HG02970 (cell line): ENCODE measurements at regions not wholly inside any gene's neighbourhood (a gene's known extent, or its start where the extent isn't known, plus 50 kb on each side); places are given as distances from the start of the nearest gene placed in this dataset.
"Not testable (repeated sequence)": the region's sequence is repeated elsewhere in the genome, so short reads cannot be mapped to it uniquely, and the experiment has no call there.

Source experiments
- ATAC-seq: cut with Tn5 transposase; IDR thresholded peaks from one replicate; pipeline ENCODE4 v1.9.1; 2021; ENCODE audit warnings: mild to moderate bottlenecking, moderate library complexity, moderate number of reproducible peaks; ENCODE audit not compliant: unreplicated experiment, low FRiP score

DNA sequence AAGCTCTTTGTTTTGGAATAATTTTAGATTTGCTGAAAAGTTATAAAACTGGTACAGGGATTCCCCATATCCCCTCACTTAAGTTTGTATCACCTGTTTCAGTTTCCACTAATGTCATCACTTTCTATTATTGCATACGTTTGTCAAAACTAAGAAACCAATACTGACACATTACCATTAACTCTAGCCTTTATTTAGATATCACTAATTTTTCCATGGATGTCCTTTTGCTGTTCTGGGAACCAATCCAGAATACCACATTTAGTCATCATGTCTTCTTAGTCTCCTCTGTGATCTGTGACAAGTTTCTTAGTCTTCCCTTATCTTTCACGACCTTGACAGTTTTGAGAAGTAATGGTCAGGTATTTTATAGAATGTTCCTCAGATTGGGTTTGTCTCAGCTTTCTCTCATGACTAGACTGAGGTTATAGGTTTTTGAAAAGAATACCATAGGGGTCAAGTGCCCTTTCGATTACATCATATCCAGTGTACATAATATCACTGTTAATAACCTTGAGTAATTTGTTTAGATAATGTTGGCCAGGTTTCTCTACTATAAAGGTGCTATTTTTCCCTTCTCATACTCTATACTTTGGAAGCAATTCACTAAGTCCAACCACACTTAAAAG lies 51.9 kb upstream of the NMUR2 start:
- ATAC-seq = no peak

DNA sequence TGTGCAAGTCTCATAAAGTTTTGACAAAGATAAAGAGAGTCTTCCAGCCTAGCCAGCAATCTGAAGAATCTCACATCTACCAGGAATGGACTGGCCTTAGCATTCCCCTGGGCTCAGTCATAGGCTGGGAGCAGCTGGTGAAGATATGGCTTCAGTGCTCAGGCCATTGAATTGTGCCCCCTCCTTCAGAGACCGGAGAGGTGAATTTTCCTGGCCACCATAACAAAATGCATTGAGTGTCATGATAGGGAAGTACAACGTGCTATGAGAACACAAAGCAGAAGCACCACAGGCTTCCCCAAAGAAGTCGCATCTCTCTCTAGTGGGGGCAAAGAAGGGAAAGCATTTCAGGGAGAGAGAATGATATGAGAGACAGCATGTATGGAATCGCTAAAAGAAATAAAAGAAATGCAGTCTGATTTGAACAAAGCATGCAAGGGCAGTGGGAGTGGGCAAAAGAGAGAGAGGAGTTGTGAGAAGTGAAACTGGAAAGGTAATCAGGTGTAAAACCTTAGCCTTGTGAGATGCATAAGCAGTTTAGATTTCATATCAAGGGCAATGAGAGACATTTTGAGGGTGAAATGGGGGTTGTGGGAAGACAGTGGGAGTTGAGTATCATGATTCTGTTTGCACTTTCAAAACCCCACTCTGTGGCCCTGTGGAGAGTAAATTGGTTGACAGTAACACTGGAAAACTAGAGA lies 57.1 kb upstream of the NMUR2 start:
- ATAC-seq = peak; percentile 72

- no peak for ATAC-seq
Observed at GRCh38 chr5:152464048-152464447, 59.0 kb upstream of the NMUR2 start.

DNA sequence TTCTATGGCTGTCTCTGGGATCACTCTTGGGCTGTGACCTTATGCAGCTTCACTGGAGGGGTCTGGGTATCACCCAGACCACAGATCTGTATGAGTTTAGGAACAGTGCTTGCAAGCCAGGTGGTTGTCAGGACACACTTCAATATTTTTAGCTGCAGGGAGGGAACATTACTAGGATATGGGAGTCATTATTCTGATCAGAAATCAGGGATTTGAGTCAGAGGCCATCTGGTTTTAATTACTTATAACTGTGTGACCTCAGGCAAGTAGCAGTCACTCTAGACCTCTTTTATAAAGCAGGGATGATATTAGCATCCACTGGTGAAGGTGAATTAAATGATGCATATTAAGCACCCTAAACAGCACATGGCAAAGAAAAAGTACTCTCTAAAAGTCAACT lies 60.1 kb upstream of the NMUR2 start:
- no peak for ATAC-seq

DNA sequence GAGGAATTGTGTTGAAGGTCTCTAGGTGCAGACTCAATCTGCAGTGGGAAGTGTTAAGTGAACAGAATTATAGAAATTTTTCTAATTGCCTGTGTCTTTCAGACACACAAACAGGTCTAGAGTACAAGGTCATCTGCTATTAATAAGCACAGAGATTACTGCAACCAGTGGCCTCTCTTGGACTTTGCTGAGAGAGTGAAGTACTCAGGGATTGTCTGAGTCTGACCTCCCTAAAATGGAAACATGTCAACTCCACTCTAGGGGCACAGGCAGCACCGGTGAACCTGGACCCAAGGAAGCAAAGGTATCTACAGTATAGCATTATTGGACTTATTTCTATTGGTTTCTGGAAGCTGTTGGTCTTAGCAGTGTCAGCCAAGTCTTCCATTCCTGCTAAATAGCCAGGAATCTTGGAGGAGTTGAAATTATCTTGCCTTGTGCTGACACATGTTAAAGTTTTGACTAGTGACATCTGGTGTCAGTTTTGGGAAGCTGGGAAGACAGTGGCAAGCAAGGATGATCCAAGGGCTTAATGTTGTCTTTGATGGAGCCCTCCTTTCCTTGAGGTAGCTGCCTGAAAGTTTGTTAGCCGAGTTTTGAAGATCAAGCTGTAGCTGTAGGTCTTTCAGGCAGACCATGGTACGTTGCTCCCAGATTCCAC lies 61.1 kb upstream of the NMUR2 start:
- ATAC-seq = no peak

GRCh38 chr5:152470167-152470566 lies 65.1 kb upstream of the NMUR2 start:
- ATAC-seq = no peak

DNA sequence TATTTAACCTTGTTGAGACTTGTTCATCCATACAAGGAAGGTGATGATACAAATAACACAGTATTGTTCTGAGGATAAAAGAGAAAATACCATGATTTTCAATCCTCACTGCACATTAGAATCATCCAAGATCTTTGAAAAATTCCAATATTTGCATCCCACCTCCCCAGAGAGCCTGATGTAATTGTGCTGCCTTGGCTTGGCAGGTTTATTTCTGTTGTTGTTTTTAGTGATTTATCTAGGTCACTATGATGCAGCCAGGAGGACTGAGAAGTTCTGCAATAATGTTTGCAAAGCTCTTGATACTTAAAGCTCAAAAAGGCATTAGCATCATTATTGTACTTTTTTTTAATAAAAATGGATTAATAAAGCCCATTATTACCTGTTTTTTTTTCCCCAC lies 67.0 kb upstream of the NMUR2 start:
- ATAC-seq = no peak

DNA sequence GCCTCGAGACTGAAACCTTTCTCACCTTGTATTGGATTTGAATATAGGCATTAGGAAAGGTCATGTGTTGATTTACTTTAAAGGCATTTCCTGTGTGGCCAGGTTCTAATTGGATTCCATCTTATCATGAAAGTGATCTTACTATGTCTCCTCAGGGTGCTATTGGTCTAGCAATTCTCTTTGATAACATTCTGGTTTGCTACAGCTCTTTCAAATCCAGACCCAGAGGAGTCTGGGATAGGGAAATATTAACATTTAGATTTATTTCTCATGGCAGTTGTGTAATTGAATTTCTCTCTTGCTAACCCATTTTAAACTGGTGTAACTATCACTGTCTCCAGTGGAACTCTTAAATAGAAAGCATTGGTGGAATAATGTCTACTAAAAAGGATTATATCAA lies 69.9 kb upstream of the NMUR2 start:
- no peak for ATAC-seq

GRCh38 chr5:152477536-152477935 lies 72.5 kb upstream of the NMUR2 start:
- no peak for ATAC-seq

DNA sequence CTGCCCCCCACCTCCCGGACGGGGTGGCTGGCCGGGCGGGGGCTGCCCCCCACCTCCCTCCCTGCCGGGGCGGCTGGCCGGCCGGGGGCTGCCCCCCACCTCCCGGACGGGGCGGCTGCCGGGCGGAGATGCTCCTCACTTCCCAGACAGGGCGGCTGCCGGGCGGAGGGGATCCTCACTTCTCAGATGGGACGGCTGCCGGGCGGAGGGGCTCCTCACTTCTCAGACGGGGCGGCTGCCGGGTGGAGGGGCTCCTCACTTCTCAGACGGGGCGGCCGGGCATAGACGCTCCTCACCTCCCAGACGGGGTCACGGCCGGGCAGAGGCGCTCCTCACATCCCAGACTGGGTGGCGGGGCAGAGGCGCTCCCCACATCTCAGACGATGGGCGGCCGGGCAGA lies 74.8 kb upstream of the NMUR2 start:
- ATAC-seq = not testable (repeated sequence)

GRCh38 chr5:152480677-152481076 lies 75.6 kb upstream of the NMUR2 start:
- ATAC-seq = not testable (repeated sequence)

GRCh38 chr5:152487130-152487529 lies 82.1 kb upstream of the NMUR2 start:
- ATAC-seq = no peak

DNA sequence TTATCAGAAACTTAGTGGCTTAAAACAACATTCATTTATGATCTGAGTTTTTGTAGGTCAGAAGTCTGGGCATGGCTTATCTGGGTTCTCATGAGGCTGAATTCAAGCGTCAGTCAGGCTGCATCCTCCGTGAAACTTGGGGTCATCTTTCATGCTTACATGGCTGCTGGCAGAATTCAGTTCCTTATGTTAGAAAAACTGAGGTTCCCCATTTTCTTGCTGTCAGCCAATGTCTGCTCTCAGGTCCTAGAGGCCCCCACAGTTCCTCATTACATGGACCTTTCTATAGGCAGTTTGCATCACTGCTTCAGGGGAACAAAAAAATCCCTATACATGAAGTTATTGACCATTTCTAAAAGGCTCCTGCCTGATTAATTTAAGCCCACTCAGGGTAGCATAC lies 83.8 kb upstream of the NMUR2 start:
- no peak for ATAC-seq

- no peak for ATAC-seq
Observed at GRCh38 chr5:152499814-152500535, 94.9 kb upstream of the NMUR2 start.

- ATAC-seq = no peak
Observed at GRCh38 chr5:152501294-152501693, 96.2 kb upstream of the NMUR2 start.

DNA sequence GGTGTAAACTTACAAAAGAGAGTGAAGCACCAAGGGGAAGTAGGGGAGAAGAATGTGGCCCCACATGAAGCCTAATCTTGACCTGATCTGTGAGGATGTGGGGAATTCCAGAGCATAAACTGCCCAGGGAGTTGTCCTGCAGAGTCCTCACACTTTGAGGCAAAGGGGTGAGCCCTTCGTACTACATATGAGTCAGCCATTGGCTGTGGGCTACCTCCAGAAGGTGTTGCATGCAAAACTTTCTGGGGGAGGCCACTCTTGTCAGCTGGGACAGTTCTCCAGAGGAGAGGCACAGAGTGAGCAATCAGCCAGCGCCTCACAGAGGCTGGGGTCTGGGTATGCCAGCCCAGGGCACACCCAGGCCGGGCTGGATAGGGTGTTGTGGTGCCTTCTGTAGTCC lies 98.1 kb upstream of the NMUR2 start:
- no peak for ATAC-seq

DNA sequence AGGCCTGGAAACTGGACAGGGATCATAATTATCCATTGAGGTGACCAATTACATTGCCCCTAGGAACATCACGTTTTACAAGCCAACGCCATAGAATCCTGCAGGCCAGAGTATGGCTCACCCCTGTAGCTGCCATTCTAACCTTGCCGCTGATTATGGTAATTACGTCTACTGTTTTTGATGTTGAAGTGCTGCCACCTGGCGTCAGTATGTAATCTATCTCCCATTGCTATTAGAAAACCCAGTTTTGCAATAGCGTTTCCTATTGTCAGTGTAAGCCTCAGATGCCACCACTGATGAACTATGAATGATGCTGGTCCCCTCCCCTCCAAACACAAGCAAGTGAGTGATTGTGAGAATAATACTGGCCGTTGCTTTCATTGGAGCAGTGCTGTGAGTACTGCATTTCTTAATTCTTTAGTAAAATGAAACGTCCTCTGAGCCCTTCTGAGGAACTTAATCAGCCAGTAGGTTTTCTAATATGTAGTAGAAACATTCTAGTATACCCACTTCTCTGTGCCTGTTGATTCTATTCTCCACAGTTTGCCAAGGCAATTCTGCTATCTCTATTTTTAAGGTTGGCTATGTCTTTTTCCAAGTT lies 100.5 kb upstream of the NMUR2 start:
- ATAC-seq = peak; percentile 70

- no peak for ATAC-seq
Observed at GRCh38 chr5:152511120-152511519, 106.0 kb upstream of the NMUR2 start.

- ATAC-seq = no peak
Observed at GRCh38 chr5:152511531-152512132, 106.6 kb upstream of the NMUR2 start.

DNA sequence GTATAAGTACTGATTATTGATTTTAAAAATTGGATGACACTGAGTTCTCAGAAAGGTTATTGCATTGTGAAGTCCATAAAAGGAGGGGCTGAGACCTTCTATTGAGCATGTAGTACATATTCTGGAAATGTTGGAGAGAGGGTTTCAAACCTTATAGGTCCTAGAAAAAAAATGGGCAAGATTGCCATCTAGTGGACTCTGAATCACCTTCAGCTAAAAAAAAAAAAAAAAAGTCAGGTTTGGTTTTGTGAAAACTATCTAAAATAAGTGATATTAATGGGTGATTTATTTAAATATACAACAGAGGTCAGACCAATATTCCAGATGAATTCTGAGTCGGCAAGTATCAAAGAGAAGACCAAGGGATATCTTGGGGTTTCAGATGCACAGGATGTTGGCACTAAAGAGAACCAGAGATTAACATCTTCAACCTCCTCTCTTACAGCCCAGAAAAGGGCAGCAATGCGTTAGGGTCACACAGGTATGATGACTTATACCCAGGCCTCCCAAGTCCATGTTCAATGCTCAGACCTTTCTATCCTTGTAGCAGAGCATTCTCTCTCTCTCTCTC lies 109.8 kb upstream of the NMUR2 start:
- no peak for ATAC-seq
